Activated CD8-positive, alpha-beta memory T cell treated with anti-CD3 and anti-CD28 coated beads, Interleukin-2, amount 50 U/mL, for 24 hours (primary cell): ENCODE measurements at regions not wholly inside any gene's neighbourhood (a gene's known extent, or its start where the extent isn't known, plus 50 kb on each side); places are given as distances from the start of the nearest gene placed in this dataset.
"Not testable (repeated sequence)": the region's sequence is repeated elsewhere in the genome, so short reads cannot be mapped to it uniquely, and the experiment has no call there.

Source experiments
- DNase-seq: peaks from one replicate; pipeline ENCODE4 v3.0.0-alpha.2; 2020; ENCODE audit errors: extremely low read depth

GRCh38 chr6:140462453-140463311, 1088.2 kb upstream of the CITED2 start:
- no peak for DNase-seq

DNA sequence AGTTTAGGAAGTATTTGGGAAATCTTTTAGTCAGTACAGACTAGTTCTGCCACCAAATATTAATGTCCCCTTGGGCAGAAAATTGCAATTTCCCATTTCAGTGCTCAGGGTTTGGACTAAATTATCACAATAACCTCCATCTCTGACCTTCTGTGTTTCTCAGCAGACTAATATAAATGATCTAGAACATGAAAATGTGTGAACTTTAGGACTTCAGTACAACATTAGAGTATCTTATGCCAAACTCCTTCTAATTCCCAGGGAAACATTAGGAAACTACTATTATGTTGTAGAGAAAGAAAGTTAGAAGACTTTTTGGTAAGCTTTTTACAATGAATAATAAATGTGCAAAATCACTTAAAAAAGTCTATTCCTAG, 1087.6 kb upstream of the CITED2 start:
- no peak for DNase-seq

- DNase-seq: no peak
Observed at GRCh38 chr6:140460267-140460666, 1085.8 kb upstream of the CITED2 start.

DNA sequence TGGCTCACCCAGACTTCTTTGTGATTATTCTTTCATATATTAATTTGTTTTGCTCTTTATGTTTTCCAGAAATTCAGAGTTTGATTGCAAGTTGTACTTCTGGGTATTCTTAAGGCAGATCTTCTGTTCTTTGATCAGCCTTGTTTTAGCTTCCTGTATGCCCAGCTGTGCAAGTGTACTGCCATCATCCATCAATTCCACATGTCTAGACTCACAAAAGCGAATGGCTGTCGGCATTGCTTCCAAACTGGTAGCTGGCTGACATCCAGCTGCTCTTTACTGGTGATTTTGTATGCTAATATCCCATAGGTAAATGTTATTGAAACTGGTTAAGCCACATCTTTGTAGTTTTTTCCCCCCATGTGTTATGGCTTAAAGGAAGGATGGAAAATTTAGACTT, 1084.8 kb upstream of the CITED2 start:
- DNase-seq: no peak

- no peak for DNase-seq
Observed at GRCh38 chr6:140446241-140446640, 1071.8 kb upstream of the CITED2 start.

DNA sequence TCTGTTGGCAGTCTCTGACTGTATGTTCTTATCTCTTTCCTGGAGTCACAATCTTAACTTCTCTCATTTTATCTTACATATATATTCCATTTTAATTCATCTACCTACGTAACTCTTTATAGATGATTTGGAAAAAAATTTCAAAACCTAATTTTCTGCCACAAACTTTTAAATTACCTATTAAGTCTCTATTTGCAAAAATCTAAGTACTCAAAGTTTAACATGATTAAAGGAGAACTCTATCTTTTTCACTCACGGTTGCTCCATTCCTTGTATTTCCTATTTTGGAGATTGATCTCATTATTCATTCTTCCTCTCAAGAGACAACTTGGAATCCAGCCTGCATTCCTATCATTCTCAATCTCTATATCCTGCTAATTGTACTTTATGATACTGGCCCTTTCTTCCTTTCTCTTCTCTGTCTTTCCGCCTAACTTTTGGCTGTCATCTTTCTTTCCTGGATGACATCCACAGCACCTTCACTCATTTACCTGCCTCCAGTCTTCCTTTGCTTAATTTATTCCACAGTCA, 1071.1 kb upstream of the CITED2 start:
- DNase-seq: no peak

GRCh38 chr6:140443112-140443511, 1068.7 kb upstream of the CITED2 start:
- not testable (repeated sequence) for DNase-seq

DNA sequence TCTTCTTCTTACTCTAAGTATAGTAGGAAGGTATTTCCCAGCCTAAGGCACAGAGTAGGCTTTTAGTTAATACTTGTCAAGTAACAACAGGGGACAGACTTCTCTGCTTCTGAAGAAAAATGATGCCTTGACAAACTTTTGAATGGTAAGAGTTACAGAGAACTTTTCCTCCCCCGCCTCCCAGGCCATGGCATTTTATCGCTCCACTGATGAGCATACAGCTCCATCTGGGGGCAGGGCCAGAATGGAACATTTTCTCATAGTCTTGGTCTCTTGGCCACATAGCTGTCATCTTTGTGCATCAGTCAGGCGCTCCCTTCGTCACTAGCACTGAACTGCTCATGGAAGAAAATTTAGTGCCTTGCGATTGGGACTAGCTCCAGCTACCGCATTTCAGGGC, 1066.8 kb upstream of the CITED2 start:
- DNase-seq: no peak

DNA sequence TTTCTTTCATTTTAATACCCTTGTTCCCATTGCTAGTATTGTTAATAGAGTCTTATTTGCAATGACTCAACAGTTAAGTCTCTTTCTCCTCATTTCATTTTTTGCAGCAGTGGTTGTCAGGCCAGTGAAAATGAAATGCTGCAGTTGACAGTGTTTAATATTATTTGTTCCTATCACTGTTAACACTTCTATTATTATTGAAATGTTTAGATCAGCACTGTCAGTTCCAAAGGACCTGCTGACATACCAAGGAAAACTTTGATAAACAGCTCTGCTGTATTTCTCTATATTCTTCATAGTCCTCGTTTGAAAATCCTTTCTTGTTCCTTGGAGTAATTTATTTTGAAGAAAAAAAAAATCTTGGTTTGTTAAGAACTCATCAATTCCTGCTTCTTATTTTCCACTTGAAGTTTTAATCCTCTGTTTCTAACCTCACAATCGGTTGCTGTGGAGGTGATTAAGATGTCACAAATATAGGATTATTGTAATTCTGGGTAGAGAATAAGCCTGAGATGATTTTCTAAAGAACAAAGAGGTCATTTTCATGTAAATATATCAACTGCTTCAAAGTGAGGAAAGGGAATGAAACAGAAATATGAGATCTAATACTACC, 1065.9 kb upstream of the CITED2 start:
- no peak for DNase-seq

- no peak for DNase-seq
Observed at GRCh38 chr6:140438346-140438735, 1063.9 kb upstream of the CITED2 start.

DNA sequence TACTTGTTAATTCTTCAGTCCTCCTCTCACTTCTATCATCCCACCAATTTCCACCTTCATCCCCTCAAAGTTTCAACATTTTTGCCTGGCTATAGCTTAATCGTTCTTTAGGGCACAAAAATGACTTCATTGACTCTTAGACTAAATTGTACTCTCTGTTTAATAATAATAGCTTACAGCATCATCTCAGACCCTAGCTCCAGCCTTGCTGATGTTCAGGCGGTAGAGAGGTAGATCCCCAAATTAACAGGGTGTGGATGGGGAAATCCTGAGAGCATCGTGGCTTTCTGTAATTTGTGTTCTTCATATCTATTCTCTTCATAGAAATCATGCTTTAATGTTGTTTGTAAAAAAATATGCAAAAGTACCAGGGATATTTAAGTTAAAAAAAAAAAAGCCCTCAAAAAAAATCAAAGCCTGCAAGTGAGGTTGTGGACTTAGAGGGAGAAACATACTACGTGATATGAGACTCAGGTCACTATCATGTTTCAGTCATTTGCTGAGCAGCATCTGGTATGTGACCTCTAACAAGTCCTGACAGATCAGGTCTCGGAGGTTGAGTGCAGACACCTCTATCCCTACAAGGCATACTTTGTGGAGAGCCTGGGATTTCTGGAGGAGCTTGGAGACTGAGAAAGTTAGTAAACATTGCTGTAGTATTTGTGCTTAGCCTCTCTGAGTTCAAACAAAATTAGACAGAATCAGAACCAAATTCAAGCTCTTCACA, 1063.3 kb upstream of the CITED2 start:
- DNase-seq: no peak

DNA sequence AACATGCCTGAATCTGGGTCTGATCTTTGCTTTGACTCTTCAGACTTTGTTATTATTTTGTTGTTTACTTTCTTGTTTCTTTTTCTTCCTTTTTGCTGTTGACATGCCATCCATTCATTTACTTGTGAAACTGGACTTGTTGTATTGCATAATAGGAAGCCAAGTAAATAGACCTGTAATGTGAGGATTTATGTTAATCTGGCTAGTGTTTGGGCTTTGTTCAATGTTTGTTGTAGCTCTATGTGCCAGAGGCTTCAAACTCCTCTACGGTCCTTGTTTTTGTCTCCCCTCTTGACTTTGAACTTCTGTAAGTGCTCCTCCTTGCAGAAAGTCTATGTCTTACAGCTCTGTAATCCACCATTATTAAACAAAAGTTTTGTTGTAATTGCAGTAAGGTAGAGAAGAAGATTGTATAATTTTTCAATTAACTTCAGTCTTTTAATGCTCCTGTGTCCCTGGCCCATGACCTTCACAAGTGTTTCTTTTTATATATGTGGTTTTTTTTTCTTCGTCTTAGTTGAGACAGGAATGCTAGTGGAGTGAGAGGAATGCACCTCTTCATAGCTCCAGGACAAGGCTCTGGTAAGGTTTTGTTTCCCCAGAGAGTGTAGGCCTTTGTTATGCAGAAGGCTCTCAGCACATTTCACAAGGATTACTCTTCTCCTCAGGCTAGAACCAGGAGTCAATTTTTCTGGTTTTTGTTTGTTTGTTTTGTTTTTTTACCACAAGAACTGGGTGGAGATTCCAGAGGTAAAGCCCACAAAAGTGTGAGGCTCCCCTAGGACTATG, 1061.8 kb upstream of the CITED2 start:
- DNase-seq: no peak

DNA sequence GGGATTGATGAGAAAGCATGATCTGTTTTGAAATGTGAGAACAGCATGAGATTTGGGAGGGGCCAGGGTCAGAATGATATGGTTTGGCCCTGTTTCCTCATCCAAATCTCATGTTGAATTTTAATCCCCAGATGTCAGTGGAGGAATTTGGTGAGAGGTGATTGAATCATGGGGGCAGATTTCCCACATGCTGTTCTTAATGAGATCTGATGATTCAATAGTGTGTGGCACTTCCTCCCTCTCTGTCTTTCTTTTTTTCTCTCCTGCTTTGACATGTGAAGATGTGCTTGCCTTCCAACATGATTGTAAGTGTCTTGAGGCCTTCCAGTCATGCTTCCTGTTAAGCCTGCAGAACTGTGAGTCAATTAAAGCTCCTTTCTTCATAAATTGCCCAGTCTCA, 1060.3 kb upstream of the CITED2 start:
- no peak for DNase-seq

GRCh38 chr6:140433072-140433471, 1058.6 kb upstream of the CITED2 start:
- no peak for DNase-seq

- no peak for DNase-seq
Observed at GRCh38 chr6:140427842-140428241, 1053.4 kb upstream of the CITED2 start.

- no peak for DNase-seq
Observed at GRCh38 chr6:140414966-140415620, 1040.6 kb upstream of the CITED2 start.

- DNase-seq: no peak
Observed at GRCh38 chr6:140403020-140403419, 1028.6 kb upstream of the CITED2 start.

DNA sequence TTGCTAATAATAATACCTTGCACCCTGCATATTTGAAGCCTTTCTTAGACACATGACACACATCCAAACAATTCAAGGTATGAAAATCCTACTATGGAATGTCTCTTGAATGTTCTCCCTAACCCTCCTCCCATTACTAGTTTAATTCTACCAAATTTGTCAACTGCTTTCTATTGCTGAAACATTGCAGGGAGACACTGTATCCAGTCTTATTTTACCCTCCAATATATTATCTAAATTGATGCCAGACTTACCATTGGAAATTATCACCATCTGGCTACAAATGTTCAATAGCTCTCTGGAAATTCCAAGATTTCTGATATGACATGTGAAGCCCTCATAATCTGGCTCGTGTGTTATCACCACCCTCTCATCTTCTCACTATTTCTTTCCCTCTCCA, 1027.3 kb upstream of the CITED2 start:
- no peak for DNase-seq

- no peak for DNase-seq
Observed at GRCh38 chr6:140398076-140398475, 1023.6 kb upstream of the CITED2 start.

- DNase-seq: no peak
Observed at GRCh38 chr6:140397106-140397505, 1022.7 kb upstream of the CITED2 start.
